RKO (cell line): ENCODE measurements at regions not wholly inside any gene's neighbourhood (a gene's known extent, or its start where the extent isn't known, plus 50 kb on each side); places are given as distances from the start of the nearest gene placed in this dataset.
"Not testable (repeated sequence)": the region's sequence is repeated elsewhere in the genome, so short reads cannot be mapped to it uniquely, and the experiment has no call there.

Source experiments
- DNase-seq: peaks from one replicate; pipeline ENCODE4 v3.0.0-alpha.2; 2016; ENCODE audit warnings: low spot score

GRCh38 chr6:140380427-140381218 lies 1006.2 kb upstream of the CITED2 start:
- DNase-seq: no peak

DNA sequence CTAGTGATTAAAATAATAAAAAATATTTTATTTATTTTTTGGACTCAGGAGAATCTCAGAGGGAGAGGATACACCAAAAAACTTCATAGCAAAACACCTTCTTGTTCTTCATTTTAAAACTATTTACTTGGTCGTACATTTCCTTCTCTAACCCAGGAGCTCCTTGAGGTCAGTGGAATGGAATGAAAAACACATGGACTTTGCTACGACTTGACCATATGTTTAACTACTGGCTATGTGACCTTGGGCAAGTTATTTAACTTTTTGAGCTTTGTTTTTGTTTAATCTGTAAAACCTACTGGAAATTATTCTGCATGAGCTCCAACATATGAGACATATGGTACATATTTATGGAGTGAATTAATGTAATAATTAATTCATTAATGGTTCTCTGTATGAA lies 1005.5 kb upstream of the CITED2 start:
- DNase-seq: no peak

DNA sequence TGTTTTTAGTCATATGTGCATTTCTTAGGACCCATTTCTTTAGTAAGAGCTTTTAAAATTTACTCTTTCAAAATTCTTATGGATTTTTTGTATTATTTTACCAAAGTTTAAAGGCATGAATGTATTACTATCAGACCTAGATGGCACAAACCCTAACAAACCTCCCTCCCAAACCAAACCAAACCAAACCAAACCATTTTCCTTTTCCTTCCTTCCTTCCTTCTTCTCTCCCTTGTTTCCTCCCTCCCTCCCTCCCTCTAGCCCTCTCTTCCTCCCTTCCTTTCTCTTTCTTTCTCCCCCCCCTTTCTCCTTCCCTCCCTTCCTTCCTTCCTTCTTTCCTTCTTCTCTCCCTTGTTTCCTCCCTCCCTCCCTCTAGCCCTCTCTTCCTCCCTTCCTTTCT lies 1001.8 kb upstream of the CITED2 start:
- DNase-seq: no peak

DNA sequence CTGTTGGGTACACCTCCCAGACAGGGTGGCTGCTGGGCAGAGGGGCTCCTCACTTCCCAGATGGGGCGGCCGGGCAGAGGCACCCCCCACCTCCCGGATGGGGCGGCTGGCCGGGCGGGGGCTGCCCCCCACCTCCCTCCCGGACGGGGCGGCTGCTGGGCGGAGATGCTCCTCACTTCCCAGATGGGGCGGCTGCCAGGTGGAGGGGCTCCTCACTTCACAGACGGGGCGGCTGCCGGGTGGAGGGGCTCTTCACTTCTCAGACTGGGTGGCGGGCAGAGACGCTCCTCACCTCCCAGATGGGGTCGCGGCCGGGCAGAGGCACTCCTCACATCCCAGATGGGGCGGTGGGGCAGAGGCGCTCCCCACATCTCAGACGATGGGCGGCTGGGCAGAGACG lies 999.3 kb upstream of the CITED2 start:
- not testable (repeated sequence) for DNase-seq

DNA sequence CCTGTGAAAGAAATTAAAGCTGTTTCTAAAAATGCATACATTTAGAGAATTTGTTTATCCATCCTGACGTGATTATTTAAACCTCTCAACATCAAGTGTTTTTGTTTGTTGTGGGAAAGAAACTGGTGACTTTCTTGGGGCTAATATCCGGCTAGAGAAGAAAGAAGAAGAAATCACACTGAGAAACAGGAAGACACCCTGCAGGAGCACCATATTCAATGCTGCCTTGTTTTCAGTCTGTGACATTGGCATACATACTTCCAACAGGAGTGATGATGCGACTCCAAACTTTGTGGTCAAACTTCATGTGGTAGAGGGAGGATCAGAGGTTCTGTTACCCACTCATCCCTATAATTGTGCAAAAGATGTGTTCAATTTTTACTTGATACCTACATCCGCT lies 997.6 kb upstream of the CITED2 start:
- DNase-seq: no peak

DNA sequence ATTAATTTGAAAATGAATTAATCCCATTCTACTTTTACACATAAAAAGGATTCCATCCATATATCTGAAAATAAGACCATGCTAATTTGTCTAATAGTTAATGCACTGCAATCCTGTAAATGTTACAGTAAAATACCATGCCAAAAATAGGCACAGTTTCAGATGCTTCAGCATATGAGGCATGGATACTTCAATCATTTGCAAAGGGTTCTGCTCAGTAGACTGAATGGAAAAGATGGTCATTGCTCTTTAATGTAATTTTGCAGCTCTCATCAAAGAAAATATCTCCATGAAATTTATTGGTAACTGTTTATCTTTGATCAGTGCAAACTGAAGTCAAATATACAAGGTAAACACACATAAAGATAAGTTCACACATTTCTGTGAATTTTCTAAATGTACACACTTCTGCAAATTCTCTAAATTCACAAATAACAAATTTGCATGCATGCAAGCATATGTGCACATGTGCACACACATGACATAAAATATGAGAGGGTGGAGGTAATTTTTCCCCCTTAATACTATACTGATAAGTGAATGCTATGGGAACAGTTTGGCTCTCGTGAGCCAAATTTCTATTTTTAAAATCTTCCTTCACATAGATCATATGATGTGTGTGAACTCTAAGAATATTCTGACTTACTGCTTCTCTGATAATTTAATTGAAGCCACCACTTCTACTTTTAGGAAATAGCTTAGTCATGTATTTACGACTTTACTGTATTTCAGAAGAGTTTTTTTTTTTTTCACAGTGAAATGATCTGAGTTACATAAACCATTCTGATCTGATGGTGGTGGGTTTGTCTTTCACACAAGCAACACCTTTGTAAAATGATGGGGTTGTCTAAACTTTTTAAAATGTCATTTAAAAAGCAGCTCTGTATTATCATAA lies 996.8 kb upstream of the CITED2 start:
- DNase-seq: no peak

GRCh38 chr6:140370441-140370840 lies 996.0 kb upstream of the CITED2 start:
- no peak for DNase-seq

- DNase-seq: no peak
These were observed 992.5 kb upstream of the CITED2 start for GRCh38 chr6:140366991-140367390.

- no peak for DNase-seq
These were observed 990.5 kb upstream of the CITED2 start for GRCh38 chr6:140364916-140365315.

- no peak for DNase-seq
These were observed 986.2 kb upstream of the CITED2 start for GRCh38 chr6:140360651-140361050.

DNA sequence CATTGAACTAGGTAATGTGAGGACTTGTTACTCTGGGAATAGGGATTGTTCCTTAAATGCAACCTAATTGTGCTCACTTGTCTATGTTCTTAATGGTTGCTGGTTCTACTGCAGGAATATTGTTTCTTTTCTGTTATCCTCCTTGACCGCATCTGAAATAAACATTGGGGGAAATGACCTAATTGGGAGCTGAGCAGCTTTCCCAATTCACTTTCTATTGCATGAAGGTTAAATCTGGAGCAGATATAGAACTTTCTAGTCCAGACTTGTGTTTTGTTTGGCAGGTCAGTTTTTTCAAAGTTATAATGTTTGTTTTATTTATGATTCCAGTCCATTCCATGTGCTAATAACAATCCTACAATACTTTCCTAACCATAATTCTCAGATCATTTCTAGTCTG lies 981.0 kb upstream of the CITED2 start:
- no peak for DNase-seq

DNA sequence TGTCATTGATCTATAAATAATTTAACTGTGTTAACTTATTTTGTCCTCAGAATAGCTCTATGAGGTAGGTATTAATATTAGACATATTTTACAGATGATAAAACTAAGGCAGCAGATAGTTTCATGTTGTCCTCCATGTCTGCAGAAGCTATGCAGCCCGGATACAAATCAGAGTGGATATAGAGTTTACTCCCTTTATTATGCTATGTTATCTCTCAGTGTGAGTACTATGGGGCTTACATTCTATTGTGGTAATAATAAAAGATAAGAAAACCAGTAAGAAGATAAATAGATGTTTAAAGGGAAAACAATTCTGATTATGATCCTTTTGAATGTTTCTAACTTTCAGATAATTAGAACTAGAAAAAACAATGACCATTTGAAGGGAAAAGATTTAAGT lies 979.8 kb upstream of the CITED2 start:
- DNase-seq: no peak

DNA sequence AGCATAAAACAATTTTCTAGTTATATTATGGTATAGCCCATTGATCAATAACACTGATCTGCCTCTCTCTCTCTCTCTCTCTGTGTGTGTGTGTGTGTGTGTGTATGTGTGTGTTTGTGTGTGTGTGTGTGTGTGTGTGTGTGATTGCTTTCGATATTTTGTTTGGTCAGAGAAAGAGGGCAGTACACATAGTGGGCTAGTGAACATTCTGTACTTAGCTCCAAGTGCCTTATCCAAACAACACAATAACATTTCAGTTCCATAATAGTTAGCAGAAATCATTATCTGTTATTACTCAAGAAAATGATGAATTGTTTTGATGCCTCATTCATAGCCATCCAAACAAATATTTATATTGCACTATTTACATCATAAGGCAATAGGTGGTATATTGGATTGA lies 979.1 kb upstream of the CITED2 start:
- no peak for DNase-seq

DNA sequence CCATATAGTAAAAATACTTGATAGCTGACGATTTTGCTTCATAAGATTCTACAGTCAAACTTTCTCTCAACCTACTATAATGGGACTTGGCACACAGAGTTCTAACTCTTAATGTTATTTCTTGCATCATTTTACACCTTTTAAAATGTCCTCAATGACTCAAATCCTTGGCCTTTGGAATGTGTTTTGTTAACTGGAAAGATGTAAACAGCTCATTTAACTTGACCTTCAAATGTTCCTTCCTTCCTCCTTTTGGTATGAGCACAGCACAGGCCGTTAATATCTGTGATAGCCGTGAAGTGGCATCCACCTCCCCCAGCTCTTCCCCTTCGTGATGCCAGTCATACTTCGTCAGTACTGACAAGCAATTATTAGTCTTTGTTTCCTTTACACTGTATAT lies 972.0 kb upstream of the CITED2 start:
- no peak for DNase-seq

DNA sequence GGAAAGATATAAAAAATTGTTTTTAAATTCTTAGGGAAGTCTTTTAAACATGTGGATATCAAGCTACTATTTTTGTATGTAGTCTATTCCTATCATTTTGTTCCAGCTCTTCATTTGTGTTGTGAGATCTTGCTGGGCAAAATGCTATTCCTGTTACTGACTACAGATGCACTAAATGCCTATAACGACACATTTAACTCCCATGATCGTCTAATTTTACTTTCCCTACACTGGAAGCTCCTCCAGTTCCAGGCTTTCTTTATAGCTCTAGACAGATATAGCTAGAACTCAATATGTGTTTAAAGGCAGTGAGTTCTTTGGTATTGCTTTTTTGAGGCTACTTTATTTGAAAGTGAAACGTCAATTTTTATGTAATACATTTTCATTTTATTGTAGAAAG lies 971.5 kb upstream of the CITED2 start:
- no peak for DNase-seq

DNA sequence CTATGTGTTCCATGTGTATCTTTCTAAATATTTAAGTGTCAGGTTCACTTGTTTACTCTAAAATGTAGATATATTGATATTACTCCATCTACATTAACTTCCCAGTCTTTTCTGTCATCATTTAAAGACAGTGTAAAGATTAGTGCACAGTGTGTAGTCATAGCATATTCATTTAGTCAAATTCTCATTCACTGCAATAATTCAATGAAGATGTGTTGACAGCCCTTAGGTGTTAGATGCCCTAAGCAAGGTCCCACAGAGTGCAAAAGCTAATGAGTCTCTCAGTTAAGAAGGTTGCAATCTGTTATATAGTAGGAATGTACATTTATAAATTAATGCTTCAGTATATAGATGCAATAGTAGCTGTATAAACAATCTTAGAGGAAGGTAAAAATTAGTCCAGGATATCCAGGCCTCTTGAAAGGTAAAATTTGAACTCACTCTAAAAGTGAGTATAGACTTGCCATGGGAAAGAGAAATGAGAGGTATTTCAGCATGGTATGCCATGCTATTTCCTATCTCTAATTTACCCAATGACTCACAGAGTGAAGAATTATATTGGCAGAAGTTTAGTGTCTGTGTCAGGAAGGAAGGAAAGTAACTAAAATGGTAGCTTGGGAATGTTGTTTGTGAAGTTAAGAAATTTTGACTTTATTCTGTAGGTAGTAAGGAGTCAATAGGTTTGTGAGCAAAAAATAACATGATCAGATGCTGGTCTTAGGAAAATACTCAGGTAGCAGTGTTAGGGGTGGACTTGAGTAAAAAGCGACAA lies 969.9 kb upstream of the CITED2 start:
- DNase-seq: no peak

DNA sequence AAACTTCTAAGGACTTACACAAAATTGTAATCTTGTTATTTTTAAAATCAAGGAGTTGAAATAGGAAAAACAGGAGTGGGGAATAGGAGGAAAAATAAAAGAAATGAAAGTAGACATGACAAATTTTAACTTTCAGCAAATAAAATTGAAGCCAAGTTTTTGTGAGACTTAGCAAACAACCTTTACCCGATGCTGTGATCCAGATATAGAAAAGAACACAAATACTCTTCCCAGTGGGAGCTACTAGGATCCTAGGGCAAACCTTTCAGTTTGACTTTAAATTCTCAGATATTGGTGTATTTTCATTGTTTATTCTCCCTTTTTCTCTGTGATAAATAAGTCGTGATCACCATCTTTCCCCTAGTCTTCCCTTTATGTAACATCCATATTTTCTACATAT lies 968.7 kb upstream of the CITED2 start:
- no peak for DNase-seq

DNA sequence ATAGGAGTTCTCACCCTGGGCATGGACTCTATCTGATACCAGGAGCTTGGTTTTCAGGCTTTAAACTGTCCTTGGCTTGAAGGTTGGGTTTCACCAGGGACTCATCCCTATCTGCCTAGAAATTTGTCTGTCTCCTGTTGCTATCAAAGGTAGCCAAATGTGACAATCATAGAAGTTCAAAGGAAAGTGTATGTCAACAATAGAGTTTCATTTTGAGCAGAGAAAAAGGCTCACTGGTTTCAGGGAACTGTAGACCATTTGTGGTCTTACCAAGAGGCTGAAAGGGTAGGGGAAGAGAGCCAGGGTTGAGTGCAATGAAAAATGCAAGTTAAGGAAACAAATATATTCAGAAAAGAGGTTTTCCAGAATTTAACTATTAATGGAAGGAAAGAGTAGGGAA lies 966.8 kb upstream of the CITED2 start:
- no peak for DNase-seq

DNA sequence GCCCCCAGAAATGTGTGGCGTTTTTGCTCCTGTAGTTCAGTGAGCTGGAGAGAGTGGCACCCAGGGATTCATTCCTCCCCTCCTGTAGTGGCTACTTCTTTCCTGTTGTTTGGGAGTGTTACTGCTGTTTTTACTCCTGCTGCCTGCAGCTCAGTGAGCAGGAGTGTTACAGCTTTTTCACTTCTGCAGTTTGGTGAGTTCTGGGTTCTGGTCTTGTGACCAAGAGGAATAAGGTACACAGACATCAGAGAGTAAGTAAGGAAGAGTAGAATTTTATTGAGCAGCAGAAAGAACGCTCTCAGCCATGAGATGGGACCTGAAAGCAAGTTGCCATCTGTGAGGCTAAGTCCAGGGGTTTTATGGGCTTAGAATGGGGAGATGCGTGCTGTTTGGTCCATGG lies 966.3 kb upstream of the CITED2 start:
- no peak for DNase-seq

DNA sequence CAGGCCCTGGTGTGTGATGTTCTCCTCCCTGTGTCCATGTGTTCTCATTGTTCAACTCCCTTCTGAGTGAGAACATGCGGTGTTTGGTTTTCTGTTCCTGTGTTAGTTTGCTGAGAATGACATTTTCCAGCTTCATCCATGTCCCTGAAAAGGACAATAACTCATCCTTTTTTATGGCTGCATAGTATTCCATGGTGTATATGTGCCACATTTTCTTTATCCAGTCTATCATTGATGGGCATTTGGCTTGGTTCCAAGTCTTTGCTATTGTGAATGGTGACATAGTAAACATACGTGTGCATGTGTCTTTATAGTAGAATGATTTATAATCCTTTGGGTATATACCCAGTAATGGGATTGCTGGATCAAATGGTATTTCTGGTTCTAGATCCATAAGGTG lies 964.6 kb upstream of the CITED2 start:
- not testable (repeated sequence) for DNase-seq

DNA sequence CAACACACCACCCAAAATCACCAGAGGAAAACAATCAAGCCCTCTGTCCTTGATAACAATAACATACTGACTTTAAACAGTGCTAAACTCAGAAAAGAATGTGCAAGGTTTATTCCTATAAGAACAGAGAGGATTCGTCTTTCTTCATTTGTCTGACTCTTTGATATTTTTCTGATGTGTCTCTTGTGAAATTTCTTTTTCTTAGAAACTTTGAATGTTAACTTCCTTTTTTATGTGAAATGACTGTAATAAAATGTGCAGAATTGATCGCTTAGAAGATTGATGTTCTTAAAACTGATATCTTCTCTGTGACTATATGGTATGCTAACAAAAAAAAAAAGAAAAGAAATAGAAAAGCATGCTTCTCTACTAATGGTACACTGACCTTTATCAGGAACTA lies 947.4 kb upstream of the CITED2 start:
- no peak for DNase-seq
